ENCODE measurements at regions not wholly inside any gene's neighbourhood (a gene's known extent, or its start where the extent isn't known, plus 50 kb on each side); places are given as distances from the start of the nearest gene placed in this dataset.
"Not testable (repeated sequence)": the region's sequence is repeated elsewhere in the genome, so short reads cannot be mapped to it uniquely, and the experiment has no call there.

DNA sequence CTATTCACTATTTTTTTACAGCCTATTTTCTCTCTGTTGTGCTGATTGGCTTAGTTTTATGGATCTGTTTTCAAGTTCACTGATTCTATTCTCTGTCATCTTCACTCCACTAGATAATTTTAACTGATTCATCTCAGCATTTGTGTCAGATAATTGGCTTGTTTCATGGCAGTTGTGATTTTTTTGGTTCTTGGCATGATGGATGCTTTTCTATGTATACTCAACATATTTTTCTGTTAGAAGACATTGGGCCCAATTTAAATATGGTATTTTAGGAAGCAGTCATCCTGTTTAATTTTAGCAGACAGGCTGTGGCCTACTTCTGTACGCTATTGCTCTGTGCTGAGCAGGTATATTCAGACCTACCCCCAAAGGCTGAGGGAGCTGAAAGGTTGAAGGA is 1865.3 kb upstream of the ACO1 start:
- Histone ChIP-seq H3K4me1 (ENCODE audit: control insufficient read depth, insufficient read depth, low read length) (no peaks in the 10 kb centered on the region), H3K36me3 (ENCODE audit: control insufficient read depth, insufficient read depth, low read length) (no peaks in the 10 kb centered on the region), H3K9me3 (ENCODE audit: control insufficient read depth, low read length) (no peaks in the 10 kb centered on the region), H3K27me3 (ENCODE audit: control insufficient read depth, insufficient read depth, low read length, poor library complexity, severe bottlenecking) (no peaks in the 10 kb centered on the region), H3K4me3 (ENCODE audit: insufficient read depth, low read depth, low read length) (no peak overlapping the region), H3K27ac (ENCODE audit: insufficient read depth, low read depth, low read length, poor library complexity, severe bottlenecking) (no peak overlapping the region)
- WGBS, 2 experiments: 88 to 100% methylated on average over 1 of the region's 1 CpG

DNA sequence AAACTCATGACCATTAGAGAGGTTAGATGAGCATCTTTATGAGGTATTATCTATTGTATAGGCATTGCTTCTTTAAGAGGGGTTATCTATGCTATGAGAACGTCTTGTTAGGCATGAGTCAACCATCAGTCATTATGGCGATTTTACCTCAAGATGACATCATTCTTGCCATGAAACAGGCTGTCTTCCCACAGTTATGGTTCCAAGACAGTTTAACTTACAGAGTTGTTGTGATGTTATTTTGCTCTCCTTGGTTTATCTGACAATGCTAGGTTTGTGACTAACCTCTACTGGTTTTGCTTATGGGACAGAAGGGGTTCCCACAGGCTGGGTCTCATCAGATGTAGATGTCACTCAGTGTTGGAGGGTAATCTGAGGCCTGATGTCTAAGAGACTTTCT is 1864.7 kb upstream of the ACO1 start:
- WGBS, 2 experiments: 89 to 94% methylated on average over 2 of the region's 2 CpGs
- Histone ChIP-seq H3K4me3 (ENCODE audit: insufficient read depth, low read depth, low read length) (no peak overlapping the region), H3K27ac (ENCODE audit: insufficient read depth, low read depth, low read length, poor library complexity, severe bottlenecking) (no peak overlapping the region), H3K9me3 (ENCODE audit: control insufficient read depth, low read length) (no peaks in the 10 kb centered on the region), H3K27me3 (ENCODE audit: control insufficient read depth, insufficient read depth, low read length, poor library complexity, severe bottlenecking) (no peaks in the 10 kb centered on the region), H3K4me1 (ENCODE audit: control insufficient read depth, insufficient read depth, low read length) (no peaks in the 10 kb centered on the region), H3K36me3 (ENCODE audit: control insufficient read depth, insufficient read depth, low read length) (no peaks in the 10 kb centered on the region)

DNA sequence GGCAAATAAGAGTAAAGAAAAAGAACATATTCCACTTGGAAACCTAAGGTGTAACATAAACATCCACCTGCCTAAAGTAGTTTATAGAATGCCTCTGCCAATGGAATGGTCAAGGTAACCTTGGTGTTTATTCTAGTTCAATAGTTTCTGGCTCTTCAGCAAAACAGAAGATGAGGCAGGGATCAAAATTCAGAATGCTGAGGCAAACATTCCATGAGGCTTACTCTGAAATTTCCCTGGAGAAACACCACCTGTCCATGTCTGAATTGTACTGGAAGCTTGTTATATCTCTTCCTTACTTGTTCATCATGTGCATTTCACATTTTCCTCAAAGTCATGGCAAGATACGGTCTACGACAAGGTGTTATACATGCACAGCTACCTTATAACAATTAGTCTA is 1862.4 kb upstream of the ACO1 start:
- no peak overlapping the region for H3K4me3 ChIP-seq (ENCODE audit: insufficient read depth, low read depth, low read length)
- no peaks in the 10 kb centered on the region for H3K36me3 ChIP-seq (ENCODE audit: control insufficient read depth, insufficient read depth, low read length)
- H3K27ac ChIP-seq (ENCODE audit: insufficient read depth, low read depth, low read length, poor library complexity, severe bottlenecking): no peak overlapping the region
- H3K4me1 ChIP-seq (ENCODE audit: control insufficient read depth, insufficient read depth, low read length): no peaks in the 10 kb centered on the region
- H3K27me3 ChIP-seq (ENCODE audit: control insufficient read depth, insufficient read depth, low read length, poor library complexity, severe bottlenecking): no peaks in the 10 kb centered on the region
- WGBS, 2 experiments: 95% methylated on average over 2 of the region's 2 CpGs
- no peaks in the 10 kb centered on the region for H3K9me3 ChIP-seq (ENCODE audit: control insufficient read depth, low read length)

DNA sequence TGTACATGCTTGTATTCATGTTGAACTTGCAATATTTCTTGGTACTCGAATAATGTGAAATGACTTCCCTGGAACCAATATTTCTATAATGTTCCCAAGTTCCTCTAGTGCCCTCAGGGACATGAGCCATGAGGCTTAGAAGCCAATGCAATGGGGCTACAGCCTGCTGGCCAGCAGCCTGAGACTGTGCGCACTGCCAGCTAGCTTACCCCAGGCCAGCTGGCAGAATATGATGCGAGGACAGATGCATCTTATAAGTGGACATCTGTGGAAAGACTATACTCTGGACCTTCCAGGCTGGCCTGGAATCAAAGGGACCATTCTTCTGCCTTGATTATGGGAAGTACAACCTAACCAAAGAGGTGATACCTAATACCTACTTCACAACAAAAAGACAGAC is 1862.0 kb upstream of the ACO1 start:
- Histone ChIP-seq H3K27ac (ENCODE audit: insufficient read depth, low read depth, low read length, poor library complexity, severe bottlenecking) (no peak overlapping the region), H3K4me3 (ENCODE audit: insufficient read depth, low read depth, low read length) (no peak overlapping the region), H3K4me1 (ENCODE audit: control insufficient read depth, insufficient read depth, low read length) (no peaks in the 10 kb centered on the region), H3K36me3 (ENCODE audit: control insufficient read depth, insufficient read depth, low read length) (no peaks in the 10 kb centered on the region), H3K9me3 (ENCODE audit: control insufficient read depth, low read length) (no peaks in the 10 kb centered on the region), H3K27me3 (ENCODE audit: control insufficient read depth, insufficient read depth, low read length, poor library complexity, severe bottlenecking) (no peaks in the 10 kb centered on the region)
- WGBS, 2 experiments: 73 to 78% methylated on average over 3 of the region's 3 CpGs

DNA sequence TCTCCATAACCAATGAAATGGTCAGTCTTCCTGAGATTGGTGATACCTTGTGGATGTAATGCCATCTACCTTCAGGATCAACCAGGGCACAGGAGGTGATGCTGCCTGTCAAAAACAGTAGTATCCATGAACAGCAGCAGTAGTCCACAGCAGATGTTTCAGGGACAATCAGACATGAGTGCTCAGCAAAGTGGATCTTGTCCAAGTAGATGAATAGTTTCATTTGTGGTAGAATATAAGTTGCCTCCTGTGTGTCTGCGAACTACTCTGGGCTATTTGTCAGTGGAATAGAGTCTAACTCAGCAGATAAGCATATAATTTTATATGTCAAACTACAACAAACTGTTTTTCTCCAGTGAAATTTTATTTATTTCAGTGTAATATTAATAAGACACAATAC is 1860.1 kb upstream of the ACO1 start:
- no peaks in the 10 kb centered on the region for H3K36me3 ChIP-seq (ENCODE audit: control insufficient read depth, insufficient read depth, low read length)
- no peak overlapping the region for H3K27ac ChIP-seq (ENCODE audit: insufficient read depth, low read depth, low read length, poor library complexity, severe bottlenecking)
- H3K9me3 ChIP-seq (ENCODE audit: control insufficient read depth, low read length): no peaks in the 10 kb centered on the region
- no peaks in the 10 kb centered on the region for H3K27me3 ChIP-seq (ENCODE audit: control insufficient read depth, insufficient read depth, low read length, poor library complexity, severe bottlenecking)
- 83 to 88% methylated on average over 1 of the region's 1 CpG for WGBS, 2 experiments
- H3K4me3 ChIP-seq (ENCODE audit: insufficient read depth, low read depth, low read length): no peak overlapping the region
- H3K4me1 ChIP-seq (ENCODE audit: control insufficient read depth, insufficient read depth, low read length): no peaks in the 10 kb centered on the region

DNA sequence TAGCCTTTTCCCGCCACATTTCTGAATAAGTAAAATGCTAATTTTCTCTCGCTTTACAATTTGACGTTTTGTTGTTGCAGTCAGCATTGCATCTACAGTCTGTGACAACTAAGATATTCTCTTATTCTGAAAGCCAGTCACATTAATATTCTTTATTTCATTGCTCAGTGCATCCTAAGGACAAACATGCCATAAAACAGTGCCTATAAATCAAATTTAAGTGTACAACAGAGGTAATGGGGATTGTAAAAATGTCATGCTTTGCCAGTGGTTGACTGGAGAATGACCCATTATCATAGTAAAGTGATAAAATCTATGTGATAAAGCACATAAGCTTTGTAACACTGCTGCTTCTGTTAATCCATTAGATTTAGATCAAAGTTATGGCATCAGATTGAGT is 1850.0 kb upstream of the ACO1 start:
- Histone ChIP-seq H3K27ac (ENCODE audit: insufficient read depth, low read depth, low read length, poor library complexity, severe bottlenecking) (no peak overlapping the region), H3K4me3 (ENCODE audit: insufficient read depth, low read depth, low read length) (no peak overlapping the region), H3K27me3 (ENCODE audit: control insufficient read depth, insufficient read depth, low read length, poor library complexity, severe bottlenecking) (no peaks in the 10 kb centered on the region), H3K4me1 (ENCODE audit: control insufficient read depth, insufficient read depth, low read length) (no peaks in the 10 kb centered on the region), H3K9me3 (ENCODE audit: control insufficient read depth, low read length) (no peaks in the 10 kb centered on the region), H3K36me3 (ENCODE audit: control insufficient read depth, insufficient read depth, low read length) (no peaks in the 10 kb centered on the region)
- WGBS, 2 experiments: 93 to 97% methylated on average over 3 of the region's 3 CpGs

DNA sequence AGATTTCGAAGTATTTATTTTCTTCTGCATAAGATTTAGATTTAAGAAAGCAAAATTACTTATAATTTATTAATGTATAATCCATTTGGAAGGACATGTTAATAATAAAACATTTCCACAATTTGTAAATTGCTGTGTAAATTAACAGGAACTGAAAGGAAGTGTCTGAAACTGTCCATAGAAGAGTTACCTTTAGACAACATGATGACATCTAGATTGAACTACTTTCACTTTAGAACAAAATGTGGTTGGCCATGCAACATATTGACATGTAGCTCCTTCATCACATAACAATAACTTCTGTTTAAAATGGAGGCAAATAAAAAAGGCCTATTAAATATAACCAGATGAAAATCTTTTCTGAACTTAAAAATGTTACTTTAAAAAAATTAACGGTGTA is 1849.5 kb upstream of the ACO1 start:
- 100% methylated on average over 1 of the region's 2 CpGs; no CpG with 5 or more reads in 1 of the 2 experiments for WGBS, 2 experiments
- H3K36me3 ChIP-seq (ENCODE audit: control insufficient read depth, insufficient read depth, low read length): no peaks in the 10 kb centered on the region
- no peak overlapping the region for H3K27ac ChIP-seq (ENCODE audit: insufficient read depth, low read depth, low read length, poor library complexity, severe bottlenecking)
- no peaks in the 10 kb centered on the region for H3K9me3 ChIP-seq (ENCODE audit: control insufficient read depth, low read length)
- no peak overlapping the region for H3K4me3 ChIP-seq (ENCODE audit: insufficient read depth, low read depth, low read length)
- H3K27me3 ChIP-seq (ENCODE audit: control insufficient read depth, insufficient read depth, low read length, poor library complexity, severe bottlenecking): no peaks in the 10 kb centered on the region
- H3K4me1 ChIP-seq (ENCODE audit: control insufficient read depth, insufficient read depth, low read length): no peaks in the 10 kb centered on the region

DNA sequence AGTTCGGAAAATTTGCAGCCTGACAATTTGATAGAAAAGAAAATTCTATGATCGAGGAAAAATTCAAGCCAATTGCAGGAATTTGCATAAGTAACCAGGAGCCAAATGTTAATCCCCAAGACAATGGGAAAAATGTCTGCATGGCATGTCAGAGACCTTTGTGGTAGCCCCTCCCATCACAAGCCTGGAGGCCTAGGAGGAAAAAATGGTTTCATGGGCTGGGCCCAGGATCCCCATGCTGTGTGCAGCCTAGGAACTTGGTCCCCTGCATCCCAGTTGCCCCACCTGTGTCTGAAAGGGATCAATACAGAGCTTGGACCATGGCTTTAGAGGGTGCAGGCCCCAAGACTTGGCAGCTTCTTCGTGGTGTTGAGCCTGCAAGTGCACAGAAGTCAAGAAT is 1847.9 kb upstream of the ACO1 start:
- H3K27me3 ChIP-seq (ENCODE audit: control insufficient read depth, insufficient read depth, low read length, poor library complexity, severe bottlenecking): no peaks in the 10 kb centered on the region
- no peak overlapping the region for H3K4me3 ChIP-seq (ENCODE audit: insufficient read depth, low read depth, low read length)
- WGBS, 2 experiments: 92 to 93% methylated on average over 3 of the region's 3 CpGs
- no peak overlapping the region for H3K27ac ChIP-seq (ENCODE audit: insufficient read depth, low read depth, low read length, poor library complexity, severe bottlenecking)
- no peaks in the 10 kb centered on the region for H3K9me3 ChIP-seq (ENCODE audit: control insufficient read depth, low read length)
- no peaks in the 10 kb centered on the region for H3K36me3 ChIP-seq (ENCODE audit: control insufficient read depth, insufficient read depth, low read length)
- no peaks in the 10 kb centered on the region for H3K4me1 ChIP-seq (ENCODE audit: control insufficient read depth, insufficient read depth, low read length)

DNA sequence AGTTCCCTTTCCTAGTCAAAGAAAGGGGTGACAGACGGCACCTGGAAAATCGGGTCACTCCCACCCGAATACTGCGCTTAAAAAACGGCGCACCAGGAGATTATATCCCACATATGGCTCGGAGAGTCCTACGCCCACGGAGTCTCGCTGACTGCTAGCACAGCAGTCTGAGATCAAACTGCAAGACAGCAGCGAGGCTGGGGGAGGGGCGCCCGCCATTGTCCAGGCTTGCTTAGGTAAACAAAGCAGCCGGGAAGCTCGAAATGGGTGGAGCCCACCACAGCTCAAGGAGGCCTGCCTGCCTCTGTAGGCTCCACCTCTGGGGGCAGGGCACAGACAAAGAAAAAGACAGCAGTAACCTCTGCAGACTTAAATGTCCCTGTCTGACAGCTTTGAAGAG is 1844.7 kb upstream of the ACO1 start:
- not testable (repeated sequence) for H3K27ac ChIP-seq (ENCODE audit: insufficient read depth, low read depth, low read length, poor library complexity, severe bottlenecking); H3K4me3 ChIP-seq (ENCODE audit: insufficient read depth, low read depth, low read length); H3K36me3 ChIP-seq (ENCODE audit: control insufficient read depth, insufficient read depth, low read length); H3K27me3 ChIP-seq (ENCODE audit: control insufficient read depth, insufficient read depth, low read length, poor library complexity, severe bottlenecking); H3K4me1 ChIP-seq (ENCODE audit: control insufficient read depth, insufficient read depth, low read length); H3K9me3 ChIP-seq (ENCODE audit: control insufficient read depth, low read length)
- 88 to 89% methylated on average over 11 to 12 of the region's 15 CpGs for WGBS, 2 experiments

DNA sequence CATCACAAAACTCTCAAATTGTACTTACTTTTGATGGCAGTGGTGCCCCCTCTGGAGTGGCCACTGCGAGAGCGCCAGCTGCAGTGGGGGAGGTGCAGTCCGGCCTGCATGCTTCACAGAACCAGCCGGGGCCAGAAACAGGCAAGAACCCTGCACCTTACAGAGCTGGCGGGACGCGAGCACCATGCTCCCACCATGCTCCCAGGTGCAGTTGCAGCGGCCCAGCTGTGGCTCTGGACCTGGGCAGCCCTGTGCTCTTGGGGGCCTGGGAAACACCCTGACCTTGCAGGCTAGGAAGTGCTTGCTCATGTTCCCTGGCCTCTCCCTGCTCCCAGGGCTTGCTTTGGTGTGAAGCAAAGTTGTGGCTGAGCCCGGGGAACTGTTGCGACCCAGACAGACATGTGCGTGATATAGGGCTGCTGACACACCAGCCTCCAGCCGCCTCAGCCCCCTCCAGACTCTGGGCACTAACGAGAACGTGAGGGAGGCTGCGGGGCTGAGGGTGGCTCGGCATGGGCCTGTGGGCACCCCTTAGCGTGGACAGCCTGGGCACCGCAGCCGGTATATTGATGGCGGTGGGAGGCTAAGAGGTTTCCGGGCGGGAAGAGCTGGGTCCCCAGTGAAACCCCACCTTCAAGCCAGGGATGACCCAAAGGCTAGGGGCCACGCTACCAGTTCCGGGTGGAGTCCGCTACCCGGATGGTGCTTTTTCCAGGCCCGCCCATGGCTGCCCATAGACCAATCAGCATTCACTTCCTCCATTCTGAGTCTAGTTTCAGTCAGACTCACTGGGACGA is 1809.9 kb upstream of the ACO1 start:
- H3K4me3 ChIP-seq (ENCODE audit: insufficient read depth, low read depth, low read length): no peak overlapping the region
- no peaks in the 10 kb centered on the region for H3K36me3 ChIP-seq (ENCODE audit: control insufficient read depth, insufficient read depth, low read length)
- no peak overlapping the region for H3K27ac ChIP-seq (ENCODE audit: insufficient read depth, low read depth, low read length, poor library complexity, severe bottlenecking)
- H3K4me1 ChIP-seq (ENCODE audit: control insufficient read depth, insufficient read depth, low read length): no peaks in the 10 kb centered on the region
- no peaks in the 10 kb centered on the region for H3K9me3 ChIP-seq (ENCODE audit: control insufficient read depth, low read length)
- 96% methylated on average over 28 of the region's 28 CpGs for WGBS, 2 experiments
- no peaks in the 10 kb centered on the region for H3K27me3 ChIP-seq (ENCODE audit: control insufficient read depth, insufficient read depth, low read length, poor library complexity, severe bottlenecking)

DNA sequence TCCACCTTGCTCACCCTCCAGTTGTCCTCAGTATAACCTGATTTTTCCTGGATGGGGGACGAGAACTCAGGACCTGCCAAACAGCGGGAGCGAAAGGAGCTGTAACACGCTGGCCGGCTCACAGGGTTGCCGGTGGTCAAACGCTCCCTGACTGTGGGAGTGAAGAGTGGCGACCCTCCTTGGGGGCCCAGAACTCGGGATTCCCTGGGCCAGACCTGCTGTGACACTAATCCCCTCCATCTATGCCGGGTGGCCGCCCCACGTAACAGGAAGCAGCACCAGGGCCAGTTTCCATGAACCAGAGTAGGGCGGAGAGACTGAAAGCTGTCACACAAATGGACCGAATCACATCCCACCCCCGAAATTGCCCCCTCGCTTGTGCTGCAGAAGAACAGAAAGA is 1809.2 kb upstream of the ACO1 start:
- no peak overlapping the region for H3K27ac ChIP-seq (ENCODE audit: insufficient read depth, low read depth, low read length, poor library complexity, severe bottlenecking)
- no peak overlapping the region for H3K4me3 ChIP-seq (ENCODE audit: insufficient read depth, low read depth, low read length)
- no peaks in the 10 kb centered on the region for H3K9me3 ChIP-seq (ENCODE audit: control insufficient read depth, low read length)
- WGBS, 2 experiments: 94 to 96% methylated on average over 16 of the region's 16 CpGs
- no peaks in the 10 kb centered on the region for H3K4me1 ChIP-seq (ENCODE audit: control insufficient read depth, insufficient read depth, low read length)
- H3K36me3 ChIP-seq (ENCODE audit: control insufficient read depth, insufficient read depth, low read length): no peaks in the 10 kb centered on the region
- H3K27me3 ChIP-seq (ENCODE audit: control insufficient read depth, insufficient read depth, low read length, poor library complexity, severe bottlenecking): no peaks in the 10 kb centered on the region

All from ectodermal cell (in vitro differentiated cells).